Sigmoid colon (tissue), 4 donors: ENCODE measurements at regions not wholly inside any gene's neighbourhood (a gene's known extent, or its start where the extent isn't known, plus 50 kb on each side); places are given as distances from the start of the nearest gene placed in this dataset.
A peak's percentile ranks its signal among the peaks of the same experiment; 100 is the strongest.

Source experiments
- CTCF ChIP-seq, 4 experiments: fragments of 450-650 bp in 3 of 4; fragments of 200-600 bp in 1 of 4; IDR thresholded peaks; one replicate each; pipeline ENCODE4 v1.5.1; 2016 to 2019; ENCODE audit warnings: antibody characterized with exemption in 4 of 4, mild to moderate bottlenecking in 3 of 4, moderate library complexity in 2 of 4
- POLR2AphosphoS5 ChIP-seq, 4 donors: sonication (generic); formaldehyde crosslinking; IDR thresholded peaks; one replicate each; pipeline ENCODE4 v1.6.1; 2017; ENCODE audit warnings: antibody characterized with exemption in 4 of 4

GRCh38 chr10:110410329-110411046 lies 87.2 kb upstream of the DUSP5 start:
- TF ChIP-seq CTCF (IDR thresholded peaks at IDR 0.05) (no peak), POLR2AphosphoS5 (IDR thresholded peaks at IDR 0.05) (peak in 2 of 4 donors; percentile 23 to 45)
